Skin of body (tissue), 1 donor: ENCODE measurements at regions not wholly inside any gene's neighbourhood (a gene's known extent, or its start where the extent isn't known, plus 50 kb on each side); places are given as distances from the start of the nearest gene placed in this dataset.

ENCODE experiments used
- DNase-seq: peaks from one replicate; lab custom pipeline; 2025; lab: John Stamatoyannopoulos, UW

GRCh38 chr20:61113731-61114130 is 138.3 kb upstream of the CDH4 start:
- DNase-seq = no peak

GRCh38 chr20:61114493-61115175 is 137.4 kb upstream of the CDH4 start:
- DNase-seq = no peak

GRCh38 chr20:61115364-61116065 is 136.5 kb upstream of the CDH4 start:
- no peak for DNase-seq

GRCh38 chr20:61117725-61118124 is 134.3 kb upstream of the CDH4 start:
- DNase-seq = no peak

- DNase-seq = no peak
Measured at GRCh38 chr20:61118429-61119224, 133.4 kb upstream of the CDH4 start.

GRCh38 chr20:61119273-61119672 is 132.8 kb upstream of the CDH4 start:
- no peak for DNase-seq

- no peak for DNase-seq
Measured at GRCh38 chr20:61119794-61120410, 132.2 kb upstream of the CDH4 start.

- peak; percentile 13 for DNase-seq
Measured at GRCh38 chr20:61120595-61121515, 131.2 kb upstream of the CDH4 start.

- no peak for DNase-seq
Measured at GRCh38 chr20:61121661-61122060, 130.4 kb upstream of the CDH4 start.

- DNase-seq = no peak
Measured at GRCh38 chr20:61123286-61123685, 128.8 kb upstream of the CDH4 start.

- no peak for DNase-seq
Measured at GRCh38 chr20:61123751-61124368, 128.2 kb upstream of the CDH4 start.

- DNase-seq = no peak
Measured at GRCh38 chr20:61125076-61125475, 127.0 kb upstream of the CDH4 start.

GRCh38 chr20:61125546-61126180 is 126.4 kb upstream of the CDH4 start:
- no peak for DNase-seq

- no peak for DNase-seq
Measured at GRCh38 chr20:61126369-61127195, 125.5 kb upstream of the CDH4 start.

- no peak for DNase-seq
Measured at GRCh38 chr20:61127311-61128039, 124.6 kb upstream of the CDH4 start.

GRCh38 chr20:61128701-61129269 is 123.3 kb upstream of the CDH4 start:
- DNase-seq = no peak

- no peak for DNase-seq
Measured at GRCh38 chr20:61129311-61129710, 122.8 kb upstream of the CDH4 start.

- no peak for DNase-seq
Measured at GRCh38 chr20:61130156-61130555, 121.9 kb upstream of the CDH4 start.
